ENCODE measurements at regions not wholly inside any gene's neighbourhood (a gene's known extent, or its start where the extent isn't known, plus 50 kb on each side); places are given as distances from the start of the nearest gene placed in this dataset.

- H4K5ac ChIP-seq (ENCODE audit: low read depth, low read length), result no peak overlapping the region
- H4K91ac ChIP-seq (ENCODE audit: insufficient read depth, low read depth, low read length), result no peak overlapping the region
- BruUV-seq (replicated peaks), result no TSS peak
- H2AFZ ChIP-seq (replicated peaks; ENCODE audit: low read length, poor library complexity), result no peak overlapping the region
- dilution Hi-C loops (cut with HindIII; ENCODE audit: low sequenced_read_pairs, unreplicated experiment) (no loop called here), intact Hi-C loops (cut with micrococcal nuclease) (no loop called here), in situ Hi-C loops (cut with MboI; ENCODE audit: low sequenced_read_pairs) (no loop called here)
- no peak overlapping the region for H3K18ac ChIP-seq (ENCODE audit: low read depth, low read length)
- no peak overlapping the region for H3K9ac ChIP-seq (ENCODE audit: low read depth, low read length)
- H3K27me3 ChIP-seq (ENCODE audit: control insufficient read depth, insufficient read depth, low read length), result no peaks in the 10 kb centered on the region
- H3K27ac ChIP-seq (ENCODE audit: insufficient read depth, low read length), result no peak overlapping the region
- H3K56ac ChIP-seq (ENCODE audit: extremely low read depth, insufficient read depth, low read length), result no peak overlapping the region
- DNase-seq, result no peak
- H4K8ac ChIP-seq (ENCODE audit: low read depth in 2 of 2, low read length in 2 of 2), result no peak overlapping the region
- no peaks in the 10 kb centered on the region; the same call in 1 of the 2 replicates for H3K9me1 ChIP-seq (ENCODE audit: insufficient read depth, low read length)
- no peak overlapping the region for H2BK20ac ChIP-seq (ENCODE audit: low read depth, low read length)
- H3K14ac ChIP-seq (replicated peaks; ENCODE audit: low read depth, low read length), result no peak overlapping the region
- H2BK5ac ChIP-seq (ENCODE audit: low read depth, low read length, poor library complexity, severe bottlenecking), result no peak overlapping the region
- 0 out of 2 replicates have a peak, but pooled peaks cover 2% of the 10 kb centered on the region for H3K4me1 ChIP-seq (ENCODE audit: control insufficient read depth, insufficient read depth, low read length)
- no peak overlapping the region for H3K4me2 ChIP-seq (ENCODE audit: low read depth, low read length)
- H2BK120ac ChIP-seq (ENCODE audit: low read depth, low read length), result no peak overlapping the region
- H3K79me1 ChIP-seq (ENCODE audit: low read depth in 1 of 2, low read length in 2 of 2), result no peaks in the 10 kb centered on the region
- H2BK15ac ChIP-seq (ENCODE audit: low read depth, low read length), result no peak overlapping the region
- H4K20me1 ChIP-seq (ENCODE audit: insufficient read depth, low read length), result no peaks in the 10 kb centered on the region
- H2AK9ac ChIP-seq (replicated peaks; ENCODE audit: low read depth, low read length, poor library complexity), result no peak overlapping the region
- TF ChIP-seq RAD21 (IDR thresholded peaks at IDR 0.05; ENCODE audit: low read length), result no peak
- no peak for TF ChIP-seq RCOR1 (IDR thresholded peaks at IDR 0.05; ENCODE audit: insufficient replicate concordance, low read length)
- TF ChIP-seq SMC3 (IDR thresholded peaks at IDR 0.05; ENCODE audit: low read depth, low read length), result no peak
- no peak for TF ChIP-seq CTCF (conservative IDR thresholded peaks at IDR 0.05; ENCODE audit: low read depth, low read length)
- TF ChIP-seq MAFK (IDR thresholded peaks at IDR 0.05; ENCODE audit: low read depth, low read length), result no peak
- no peak for TF ChIP-seq RFX5 (IDR thresholded peaks at IDR 0.05; ENCODE audit: low read depth, low read length)
- POLR2A ChIA-PET (ENCODE audit: unreplicated experiment), result no interaction called here
- H3K4ac ChIP-seq (ENCODE audit: low read depth, low read length), result no peak overlapping the region
- H3K36me3 ChIP-seq (ENCODE audit: control insufficient read depth, insufficient read depth, low read length), result no peaks in the 10 kb centered on the region
- CTCF ChIA-PET, result no interaction called here
- H3K4me3 ChIP-seq (ENCODE audit: insufficient read depth, low read depth, low read length), result no peak overlapping the region
- 92% methylated on average over 2 of the region's 5 CpGs; no CpG with 5 or more reads in 1 of the 2 experiments for WGBS, 2 experiments (ENCODE audit: extremely low coverage in 2 of 2, insufficient read length in 1 of 2)
- H3K9me3 ChIP-seq (ENCODE audit: control insufficient read depth, insufficient read depth, low read length), result no peaks in the 10 kb centered on the region
- no peak overlapping the region for H3K23ac ChIP-seq (ENCODE audit: low read depth, low read length)
- ATAC-seq (ENCODE audit: low read depth), result no peak
- no peak overlapping the region for H2AK5ac ChIP-seq (ENCODE audit: low read depth, low read length)
Observed at GRCh38 chr7:115133248-115133647, 211.4 kb downstream of the MDFIC start.
